HG02763 (cell line): ENCODE measurements at regions not wholly inside any gene's neighbourhood (a gene's known extent, or its start where the extent isn't known, plus 50 kb on each side); places are given as distances from the start of the nearest gene placed in this dataset.
A peak's percentile ranks its signal among the peaks of the same experiment; 100 is the strongest.

Experiments used
- ATAC-seq: cut with Tn5 transposase; IDR thresholded peaks from one replicate; pipeline ENCODE4 v1.9.1; 2021; ENCODE audit warnings: mild to moderate bottlenecking, moderate library complexity; ENCODE audit not compliant: unreplicated experiment

GRCh38 chr3:76866729-76867408 is 173.0 kb upstream of the ROBO2 start:
- ATAC-seq = peak; percentile 74

- no peak for ATAC-seq
Measured at GRCh38 chr3:76869726-76870384, 170.0 kb upstream of the ROBO2 start.

GRCh38 chr3:76871655-76872054 is 168.2 kb upstream of the ROBO2 start:
- ATAC-seq = no peak

- no peak for ATAC-seq
Measured at GRCh38 chr3:76872999-76873398, 166.9 kb upstream of the ROBO2 start.

GRCh38 chr3:76873532-76874242 is 166.2 kb upstream of the ROBO2 start:
- ATAC-seq = no peak

- ATAC-seq = no peak
Measured at GRCh38 chr3:76879959-76880358, 159.9 kb upstream of the ROBO2 start.

- ATAC-seq = no peak
Measured at GRCh38 chr3:76886761-76887500, 153.0 kb upstream of the ROBO2 start.

- ATAC-seq = no peak
Measured at GRCh38 chr3:76888856-76889255, 151.0 kb upstream of the ROBO2 start.

- no peak for ATAC-seq
Measured at GRCh38 chr3:76889911-76890310, 150.0 kb upstream of the ROBO2 start.

GRCh38 chr3:76897076-76897475 is 142.8 kb upstream of the ROBO2 start:
- ATAC-seq = no peak

GRCh38 chr3:76900596-76900995 is 139.3 kb upstream of the ROBO2 start:
- ATAC-seq = no peak

- ATAC-seq = no peak
Measured at GRCh38 chr3:76908156-76908555, 131.7 kb upstream of the ROBO2 start.

GRCh38 chr3:76912841-76913383 is 127.0 kb upstream of the ROBO2 start:
- no peak for ATAC-seq

GRCh38 chr3:76917436-76917835 is 122.5 kb upstream of the ROBO2 start:
- no peak for ATAC-seq

- no peak for ATAC-seq
Measured at GRCh38 chr3:76920511-76920910, 119.4 kb upstream of the ROBO2 start.

- no peak for ATAC-seq
Measured at GRCh38 chr3:76923485-76923884, 116.4 kb upstream of the ROBO2 start.

- no peak for ATAC-seq
Measured at GRCh38 chr3:76930712-76931111, 109.2 kb upstream of the ROBO2 start.

GRCh38 chr3:76933245-76933644 is 106.7 kb upstream of the ROBO2 start:
- no peak for ATAC-seq

GRCh38 chr3:76938962-76939361 is 100.9 kb upstream of the ROBO2 start:
- ATAC-seq = no peak

- ATAC-seq = no peak
Measured at GRCh38 chr3:76940181-76940770, 99.6 kb upstream of the ROBO2 start.

GRCh38 chr3:76941376-76941775 is 98.5 kb upstream of the ROBO2 start:
- no peak for ATAC-seq
